ENCODE measurements at regions not wholly inside any gene's neighbourhood (a gene's known extent, or its start where the extent isn't known, plus 50 kb on each side); places are given as distances from the start of the nearest gene placed in this dataset.

- H3K9me3 ChIP-seq (replicated peaks), result no peaks in the 10 kb centered on the region
- intact Hi-C loops (cut with micrococcal nuclease), result no loop called here
- H3K36me3 ChIP-seq, result no peaks in the 10 kb centered on the region
- no peak for DNase-seq
- no peaks in the 10 kb centered on the region for H3K4me1 ChIP-seq
- no peak overlapping the region for H3K27ac ChIP-seq (replicated peaks)
- no peak overlapping the region for H3K4me3 ChIP-seq
- no peak for TF ChIP-seq CTCF (IDR thresholded peaks at IDR 0.05; ENCODE audit: borderline replicate concordance)
- H3K27me3 ChIP-seq (ENCODE audit: low read depth), result peaks cover 18% of the 10 kb centered on the region
These were observed 70.6 kb upstream of the PMEPA1 start for GRCh38 chr20:57780398-57780797.

DNA sequence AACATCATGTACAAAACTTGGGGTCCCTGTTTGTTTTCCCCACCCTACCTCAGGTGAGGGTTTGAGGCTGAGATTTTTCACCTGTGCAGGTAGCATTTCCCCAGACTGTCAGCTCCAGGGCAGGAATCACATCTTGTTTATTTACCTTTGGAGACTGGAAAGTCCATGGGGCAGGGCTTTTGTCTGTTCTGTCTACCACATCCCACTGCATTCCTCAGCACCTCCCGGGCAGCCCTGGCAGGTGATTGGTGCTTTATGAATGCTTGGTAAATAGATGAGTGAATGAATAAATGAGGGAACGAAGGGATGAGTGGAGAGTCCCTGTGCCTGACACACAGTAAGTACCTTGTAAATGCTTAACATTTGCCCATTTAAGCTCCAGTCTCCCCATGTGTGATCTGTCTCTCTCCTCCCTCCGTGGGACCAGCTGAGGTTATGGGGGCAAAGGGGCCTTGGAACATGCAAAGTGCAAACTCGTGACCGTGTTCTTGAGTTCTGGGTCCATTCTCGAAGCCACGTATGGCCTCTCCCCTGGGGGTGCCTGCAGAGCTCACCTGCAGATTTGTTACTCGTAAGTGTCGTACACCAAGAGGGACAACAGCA lies 69.7 kb upstream of the PMEPA1 start:
- TF ChIP-seq CTCF (IDR thresholded peaks at IDR 0.05; ENCODE audit: borderline replicate concordance), result no peak
- Histone ChIP-seq H3K27me3 (ENCODE audit: low read depth) (peaks cover 18% of the 10 kb centered on the region), H3K27ac (replicated peaks) (no peak overlapping the region), H3K4me3 (no peak overlapping the region), H3K36me3 (no peaks in the 10 kb centered on the region), H3K4me1 (no peaks in the 10 kb centered on the region), H3K9me3 (replicated peaks) (no peaks in the 10 kb centered on the region)
- DNase-seq, result no peak
- intact Hi-C loops (cut with micrococcal nuclease), result no loop called here

GRCh38 chr20:57777911-57778310 lies 68.1 kb upstream of the PMEPA1 start:
- intact Hi-C loops (cut with micrococcal nuclease), result no loop called here
- TF ChIP-seq CTCF (IDR thresholded peaks at IDR 0.05; ENCODE audit: borderline replicate concordance), result no peak
- Histone ChIP-seq H3K4me1 (no peaks in the 10 kb centered on the region), H3K36me3 (no peaks in the 10 kb centered on the region), H3K4me3 (no peak overlapping the region), H3K27ac (replicated peaks) (no peak overlapping the region), H3K27me3 (ENCODE audit: low read depth) (peaks cover 24% of the 10 kb centered on the region), H3K9me3 (replicated peaks) (no peaks in the 10 kb centered on the region)
- DNase-seq, result no peak

- Histone ChIP-seq H3K36me3 (no peaks in the 10 kb centered on the region), H3K4me1 (no peaks in the 10 kb centered on the region), H3K27me3 (ENCODE audit: low read depth) (peaks cover 30% of the 10 kb centered on the region), H3K27ac (replicated peaks) (no peak overlapping the region), H3K9me3 (replicated peaks) (no peaks in the 10 kb centered on the region), H3K4me3 (no peak overlapping the region)
- TF ChIP-seq CTCF (IDR thresholded peaks at IDR 0.05; ENCODE audit: borderline replicate concordance), result no peak
- no peak for DNase-seq
- intact Hi-C loops (cut with micrococcal nuclease), result no loop called here
These were observed 65.1 kb upstream of the PMEPA1 start for GRCh38 chr20:57774951-57775350.

DNA sequence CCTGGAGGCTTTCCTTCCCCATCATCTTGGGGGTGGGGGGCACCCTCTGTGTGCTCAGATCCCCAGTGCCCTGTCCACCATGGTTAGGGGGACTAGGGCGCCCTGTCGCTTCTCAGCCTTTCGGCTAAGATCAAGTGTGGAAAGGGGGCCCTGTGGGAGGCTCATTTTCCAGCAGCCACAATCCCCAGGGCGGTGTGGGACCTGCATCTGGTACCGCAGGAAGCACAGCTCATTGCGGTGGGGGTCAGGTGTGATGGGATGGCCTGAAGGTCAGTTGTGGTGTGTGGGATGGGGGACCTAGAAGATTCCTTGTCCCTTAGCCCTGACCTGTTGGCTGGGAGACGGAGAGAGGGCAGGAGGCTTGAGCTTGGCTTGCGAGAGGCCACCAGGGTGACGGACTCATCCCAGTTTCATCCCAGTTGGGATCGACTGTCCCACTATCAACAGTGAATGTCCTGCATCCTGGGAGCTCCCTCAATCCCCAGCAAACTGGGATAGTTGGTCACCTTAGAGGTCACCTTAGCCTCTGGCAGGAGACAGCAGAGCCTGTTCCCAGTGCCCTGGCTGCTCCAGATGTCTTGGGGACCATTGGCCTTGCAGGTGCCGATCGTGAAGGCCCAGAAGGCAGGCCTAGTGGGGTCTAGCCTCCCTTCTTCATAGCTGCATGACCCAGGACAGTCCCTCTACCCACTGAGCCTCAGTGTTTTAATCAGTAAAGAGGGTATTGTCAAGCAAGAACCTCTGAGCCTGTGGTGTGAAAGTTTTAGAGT lies 64.5 kb upstream of the PMEPA1 start:
- Histone ChIP-seq H3K27me3 (ENCODE audit: low read depth) (peaks cover 24% of the 10 kb centered on the region), H3K4me3 (no peak overlapping the region), H3K4me1 (no peaks in the 10 kb centered on the region), H3K27ac (replicated peaks) (no peak overlapping the region), H3K36me3 (no peaks in the 10 kb centered on the region), H3K9me3 (replicated peaks) (no peaks in the 10 kb centered on the region)
- no peak for TF ChIP-seq CTCF (IDR thresholded peaks at IDR 0.05; ENCODE audit: borderline replicate concordance)
- no peak for DNase-seq
- intact Hi-C loops (cut with micrococcal nuclease), result no loop called here

Data from left ventricle myocardium inferior (tissue), 1 donor.